ENCODE measurements at regions not wholly inside any gene's neighbourhood (a gene's known extent, or its start where the extent isn't known, plus 50 kb on each side); places are given as distances from the start of the nearest gene placed in this dataset.

DNA sequence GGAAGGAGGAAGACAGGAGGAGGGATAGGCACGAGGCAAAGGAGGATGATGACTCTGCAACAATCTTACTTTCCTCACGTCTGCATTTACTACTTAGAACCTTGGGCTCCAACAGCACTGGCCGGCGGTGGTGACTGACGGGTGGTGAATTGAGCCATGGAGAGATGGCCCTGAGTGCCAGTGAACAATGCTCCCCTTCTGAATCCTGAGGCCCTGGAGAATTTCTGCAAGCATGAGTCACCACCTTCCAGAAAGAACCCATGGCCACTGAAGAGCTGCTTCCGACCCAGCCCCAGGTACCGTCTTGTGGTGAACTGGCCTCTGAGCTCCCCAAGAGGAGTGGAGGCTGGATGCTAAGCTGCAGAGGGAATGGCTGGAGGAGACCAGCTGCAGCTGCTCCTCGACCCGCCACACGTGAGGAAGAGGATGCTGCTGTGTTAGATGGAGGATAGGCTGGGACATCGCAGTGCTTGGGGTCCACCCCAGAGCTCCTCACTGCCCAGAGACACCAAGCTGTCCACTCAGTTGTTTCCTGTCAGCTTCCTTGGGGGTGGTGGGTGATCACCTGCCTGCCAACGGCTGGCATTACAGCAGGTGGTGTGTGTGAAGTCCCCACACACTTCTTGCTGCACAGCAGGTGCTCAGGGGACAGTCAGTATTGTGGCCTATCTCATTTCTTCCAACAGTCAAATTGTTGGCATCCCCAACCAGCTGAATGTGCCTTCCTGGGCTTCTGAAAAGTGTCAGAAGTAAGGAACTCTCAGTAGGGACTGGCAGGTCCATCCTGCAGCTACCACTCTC lies 186.5 kb upstream of the ID2 start:
- TF ChIP-seq, protein P1, sequence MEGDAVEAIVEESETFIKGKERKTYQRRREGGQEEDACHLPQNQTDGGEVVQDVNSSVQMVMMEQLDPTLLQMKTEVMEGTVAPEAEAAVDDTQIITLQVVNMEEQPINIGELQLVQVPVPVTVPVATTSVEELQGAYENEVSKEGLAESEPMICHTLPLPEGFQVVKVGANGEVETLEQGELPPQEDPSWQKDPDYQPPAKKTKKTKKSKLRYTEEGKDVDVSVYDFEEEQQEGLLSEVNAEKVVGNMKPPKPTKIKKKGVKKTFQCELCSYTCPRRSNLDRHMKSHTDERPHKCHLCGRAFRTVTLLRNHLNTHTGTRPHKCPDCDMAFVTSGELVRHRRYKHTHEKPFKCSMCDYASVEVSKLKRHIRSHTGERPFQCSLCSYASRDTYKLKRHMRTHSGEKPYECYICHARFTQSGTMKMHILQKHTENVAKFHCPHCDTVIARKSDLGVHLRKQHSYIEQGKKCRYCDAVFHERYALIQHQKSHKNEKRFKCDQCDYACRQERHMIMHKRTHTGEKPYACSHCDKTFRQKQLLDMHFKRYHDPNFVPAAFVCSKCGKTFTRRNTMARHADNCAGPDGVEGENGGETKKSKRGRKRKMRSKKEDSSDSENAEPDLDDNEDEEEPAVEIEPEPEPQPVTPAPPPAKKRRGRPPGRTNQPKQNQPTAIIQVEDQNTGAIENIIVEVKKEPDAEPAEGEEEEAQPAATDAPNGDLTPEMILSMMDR (IDR thresholded peaks at IDR 0.05) = no peak
- no peak for TF ChIP-seq POLR2A (IDR thresholded peaks at IDR 0.05)
